Activated CD4-positive, alpha-beta T cell treated with anti-CD3 and anti-CD28 coated beads, Interleukin-10, Interleukin-2, amounts not matched to agents 100 ng/mL and 50 ng/mL, durations not matched to agents 16 hours and 8 hours (primary cell): ENCODE measurements at regions not wholly inside any gene's neighbourhood (a gene's known extent, or its start where the extent isn't known, plus 50 kb on each side); places are given as distances from the start of the nearest gene placed in this dataset.
A peak's percentile ranks its signal among the peaks of the same experiment; 100 is the strongest.
"Not testable (repeated sequence)": the region's sequence is repeated elsewhere in the genome, so short reads cannot be mapped to it uniquely, and the experiment has no call there.

Source experiments
- DNase-seq: peaks from one replicate; pipeline ENCODE4 v3.0.0-alpha.2; 2020

- no peak for DNase-seq
These were observed 139.6 kb upstream of the NRIP1 start for GRCh38 chr21:15204140-15204969.

GRCh38 chr21:15204970-15205286 is 140.1 kb upstream of the NRIP1 start:
- no peak for DNase-seq

GRCh38 chr21:15206514-15206913 is 141.7 kb upstream of the NRIP1 start:
- no peak for DNase-seq

- DNase-seq = no peak
These were observed 142.4 kb upstream of the NRIP1 start for GRCh38 chr21:15207231-15207630.

- DNase-seq = no peak
These were observed 143.0 kb upstream of the NRIP1 start for GRCh38 chr21:15207635-15208370.

GRCh38 chr21:15208786-15209185 is 144.0 kb upstream of the NRIP1 start:
- no peak for DNase-seq

- DNase-seq = no peak
These were observed 144.4 kb upstream of the NRIP1 start for GRCh38 chr21:15209224-15209623.

- DNase-seq = no peak
These were observed 145.5 kb upstream of the NRIP1 start for GRCh38 chr21:15210235-15210678.

GRCh38 chr21:15211491-15212133 is 146.8 kb upstream of the NRIP1 start:
- DNase-seq = no peak

GRCh38 chr21:15212206-15212605 is 147.4 kb upstream of the NRIP1 start:
- DNase-seq = no peak

- not testable (repeated sequence) for DNase-seq
These were observed 153.7 kb upstream of the NRIP1 start for GRCh38 chr21:15218476-15218875.

- no peak for DNase-seq
These were observed 154.2 kb upstream of the NRIP1 start for GRCh38 chr21:15219039-15219438.

- DNase-seq = no peak
These were observed 155.1 kb upstream of the NRIP1 start for GRCh38 chr21:15219894-15220293.

GRCh38 chr21:15221799-15222386 is 157.1 kb upstream of the NRIP1 start:
- DNase-seq = peak; percentile 1

- no peak for DNase-seq
These were observed 157.9 kb upstream of the NRIP1 start for GRCh38 chr21:15222707-15223106.

- DNase-seq = no peak
These were observed 159.7 kb upstream of the NRIP1 start for GRCh38 chr21:15224346-15225086.

- DNase-seq = no peak
These were observed 163.1 kb upstream of the NRIP1 start for GRCh38 chr21:15227919-15228318.

- no peak for DNase-seq
These were observed 164.6 kb upstream of the NRIP1 start for GRCh38 chr21:15229390-15229789.

GRCh38 chr21:15233611-15234010 is 168.8 kb upstream of the NRIP1 start:
- DNase-seq = no peak

- no peak for DNase-seq
These were observed 171.3 kb upstream of the NRIP1 start for GRCh38 chr21:15236111-15236510.

GRCh38 chr21:15240848-15241247 is 176.0 kb upstream of the NRIP1 start:
- no peak for DNase-seq

GRCh38 chr21:15241997-15242736 is 177.4 kb upstream of the NRIP1 start:
- DNase-seq = no peak
